ENCODE measurements at regions not wholly inside any gene's neighbourhood (a gene's known extent, or its start where the extent isn't known, plus 50 kb on each side); places are given as distances from the start of the nearest gene placed in this dataset.

- no peak for TF ChIP-seq ZNF462 (CRISPR knock-in tag; IDR thresholded peaks at IDR 0.05)
Observed at GRCh38 chr3:18103591-18103990, 321.5 kb downstream of the SATB1 start (continued).

DNA sequence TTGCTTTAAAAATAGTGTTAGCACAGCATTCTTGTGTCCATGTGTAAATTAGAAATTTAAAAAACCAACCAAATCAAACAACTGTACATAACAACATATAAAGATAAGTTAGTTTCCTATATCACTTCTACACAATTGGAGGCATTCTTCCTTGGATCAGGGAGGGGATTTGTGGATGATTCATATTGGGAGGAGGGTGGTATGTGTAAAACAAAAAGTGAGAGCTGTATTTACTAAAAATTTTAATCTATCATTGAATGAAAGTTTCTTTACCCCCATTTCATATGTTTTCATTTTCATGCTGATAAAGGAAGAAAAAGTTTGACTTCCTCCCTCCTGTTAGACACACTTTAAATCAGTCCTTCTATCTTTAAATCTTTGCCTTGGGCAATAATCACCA is 325.0 kb downstream of the SATB1 start:
- peaks cover 7% of the 10 kb centered on the region; the same call in 2 of the 3 replicates for H3K36me3 Mint-ChIP-seq (ENCODE audit: low read depth)
- TF ChIP-seq EZH2 (IDR thresholded peaks at IDR 0.05; ENCODE audit: low read depth, unreplicated experiment) (no peak), ZNF331 (CRISPR knock-in tag; IDR thresholded peaks at IDR 0.05; ENCODE audit: low read depth) (no peak), NANOG (IDR thresholded peaks at IDR 0.05; ENCODE audit: borderline replicate concordance) (no peak), EZH2phosphoT487 (IDR thresholded peaks at IDR 0.05; ENCODE audit: unreplicated experiment) (no peak), ZNF114 (CRISPR knock-in tag; IDR thresholded peaks at IDR 0.05) (no peak), JUNB (IDR thresholded peaks at IDR 0.05; ENCODE audit: unreplicated experiment) (no peak), REST (IDR thresholded peaks at IDR 0.05; ENCODE audit: unreplicated experiment) (no peak), CTCF (conservative IDR thresholded peaks at IDR 0.05; ENCODE audit: low read depth in 2 of 2) (no peak), CREB1 (CRISPR knock-in tag; IDR thresholded peaks at IDR 0.05; ENCODE audit: low read depth) (no peak), POLR2AphosphoS5 (IDR thresholded peaks at IDR 0.05; ENCODE audit: low read depth) (no peak), STAT1 (IDR thresholded peaks at IDR 0.05; ENCODE audit: unreplicated experiment) (no peak), ETS1 (IDR thresholded peaks at IDR 0.05) (no peak)

More for the DNA sequence above, 325.0 kb downstream of the SATB1 start:
- H3K4me1 ChIP-seq (ENCODE audit: insufficient read depth), result peaks cover 17% of the 10 kb centered on the region
- no peaks in the 10 kb centered on the region for H3K79me2 ChIP-seq (replicated peaks; ENCODE audit: insufficient read depth)
- H3K27ac Mint-ChIP-seq, result no peak overlapping the region
- peaks cover 13% of the 10 kb centered on the region for H3K4me1 Mint-ChIP-seq
- no peak overlapping the region for H3K4me3 Mint-ChIP-seq
- no peaks in the 10 kb centered on the region for H3F3A ChIP-seq (replicated peaks; ENCODE audit: low read depth)
- H3K27me3 ChIP-seq (ENCODE audit: insufficient read depth), result no peaks in the 10 kb centered on the region
- H3K4me3 ChIP-seq, result no peak overlapping the region
- ATAC-seq, result no peak
- H4K20me1 ChIP-seq (replicated peaks; ENCODE audit: insufficient read depth), result no peaks in the 10 kb centered on the region
- peaks cover 19% of the 10 kb centered on the region for H3K9me2 ChIP-seq (ENCODE audit: insufficient read depth)
- DNase-seq (ENCODE audit: low spot score), result no peak
- no peak overlapping the region for H3K4me2 ChIP-seq
- no peaks in the 10 kb centered on the region for H3K27me3 Mint-ChIP-seq (ENCODE audit: insufficient read depth, low read depth, poor library complexity)
- H3K9me3 Mint-ChIP-seq, result peaks cover 12% of the 10 kb centered on the region; the same call in 2 of the 3 replicates
- H3K36me3 ChIP-seq (ENCODE audit: insufficient read depth), result no peaks in the 10 kb centered on the region
- H2AFZ ChIP-seq, result no peak overlapping the region
- no peak overlapping the region for H3K27ac ChIP-seq (ENCODE audit: low read depth)
